Choroid plexus epithelial cell (primary cell): ENCODE measurements at regions not wholly inside any gene's neighbourhood (a gene's known extent, or its start where the extent isn't known, plus 50 kb on each side); places are given as distances from the start of the nearest gene placed in this dataset.

Source experiments
- DNase-seq: peaks from one replicate; pipeline ENCODE4 v3.0.0-alpha.2; 2010; ENCODE audit warnings: low read depth
- H3K4me3 ChIP-seq: 2 replicates; pipeline ENCODE4 v1.5.1; 2011; ENCODE audit warnings: low read depth, mild to moderate bottlenecking, control low read depth, low read length, moderate library complexity
- TF ChIP-seq, protein P1 (sequence below): conservative IDR thresholded peaks from 2 replicates; pipeline ENCODE4 v1.5.1; 2011; ENCODE audit warnings: low read depth, mild to moderate bottlenecking, control low read depth, inconsistent platforms, low read length, moderate library complexity

DNA sequence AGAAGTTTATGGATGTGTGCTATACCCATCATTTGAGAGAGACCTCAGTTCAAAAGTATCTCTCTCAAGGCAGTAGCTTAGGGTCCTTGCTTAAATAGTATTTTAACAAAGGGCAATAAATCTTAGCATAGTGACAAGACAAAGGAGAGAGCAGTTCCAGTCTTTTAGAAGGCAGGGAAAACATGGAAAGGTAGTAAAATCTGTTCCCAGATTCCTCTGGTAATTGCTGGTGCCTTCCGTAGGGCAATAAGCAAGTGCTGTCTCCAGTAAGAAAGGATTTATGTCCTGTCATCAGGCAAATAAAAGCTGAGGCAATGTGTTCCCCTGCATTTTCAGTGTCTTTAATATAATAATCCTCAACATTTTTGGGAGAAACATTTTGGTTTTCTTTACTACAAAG is 149.0 kb upstream of the MPHOSPH6 start:
- DNase-seq, result no peak
- no peak overlapping the region for H3K4me3 ChIP-seq
- TF ChIP-seq, protein P1, sequence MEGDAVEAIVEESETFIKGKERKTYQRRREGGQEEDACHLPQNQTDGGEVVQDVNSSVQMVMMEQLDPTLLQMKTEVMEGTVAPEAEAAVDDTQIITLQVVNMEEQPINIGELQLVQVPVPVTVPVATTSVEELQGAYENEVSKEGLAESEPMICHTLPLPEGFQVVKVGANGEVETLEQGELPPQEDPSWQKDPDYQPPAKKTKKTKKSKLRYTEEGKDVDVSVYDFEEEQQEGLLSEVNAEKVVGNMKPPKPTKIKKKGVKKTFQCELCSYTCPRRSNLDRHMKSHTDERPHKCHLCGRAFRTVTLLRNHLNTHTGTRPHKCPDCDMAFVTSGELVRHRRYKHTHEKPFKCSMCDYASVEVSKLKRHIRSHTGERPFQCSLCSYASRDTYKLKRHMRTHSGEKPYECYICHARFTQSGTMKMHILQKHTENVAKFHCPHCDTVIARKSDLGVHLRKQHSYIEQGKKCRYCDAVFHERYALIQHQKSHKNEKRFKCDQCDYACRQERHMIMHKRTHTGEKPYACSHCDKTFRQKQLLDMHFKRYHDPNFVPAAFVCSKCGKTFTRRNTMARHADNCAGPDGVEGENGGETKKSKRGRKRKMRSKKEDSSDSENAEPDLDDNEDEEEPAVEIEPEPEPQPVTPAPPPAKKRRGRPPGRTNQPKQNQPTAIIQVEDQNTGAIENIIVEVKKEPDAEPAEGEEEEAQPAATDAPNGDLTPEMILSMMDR, result no peak

DNA sequence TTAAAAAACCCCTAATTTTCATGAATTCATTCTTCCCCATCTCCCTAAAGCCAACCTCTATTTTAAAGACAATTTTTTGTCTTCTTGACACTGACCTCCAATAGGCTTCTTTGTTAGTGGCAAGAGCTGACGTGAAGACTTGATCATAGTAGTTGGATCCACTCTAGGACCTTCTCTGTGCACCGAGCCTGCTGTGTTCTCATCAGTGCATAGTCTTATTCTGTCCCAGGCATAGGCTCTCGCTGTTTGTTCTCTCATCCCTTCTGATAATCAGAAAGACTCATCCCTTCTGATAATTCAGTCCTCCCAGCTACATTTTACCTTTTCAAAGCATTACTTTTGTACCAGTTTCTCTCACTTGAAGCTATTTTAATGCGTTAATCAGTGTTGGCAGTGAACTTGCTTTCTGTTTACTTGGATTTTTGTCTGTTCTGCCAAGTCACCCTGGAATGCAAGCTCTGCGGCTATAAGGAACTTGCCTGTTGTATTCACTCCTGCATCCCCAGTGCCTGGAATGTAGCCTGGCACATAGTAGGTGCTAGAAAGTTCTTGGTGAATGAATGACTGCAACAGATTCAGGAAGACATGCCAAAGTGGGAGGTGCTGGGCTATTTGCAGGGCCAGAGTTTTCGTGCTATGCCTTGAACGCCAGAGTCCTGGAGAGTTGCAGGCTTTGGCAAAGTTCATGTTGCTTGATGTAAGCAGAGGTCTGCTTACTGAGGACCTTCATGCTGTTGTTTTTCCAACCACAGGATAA is 147.6 kb upstream of the MPHOSPH6 start:
- TF ChIP-seq, protein P1, result no peak
- DNase-seq, result no peak
- H3K4me3 ChIP-seq, result no peak overlapping the region

DNA sequence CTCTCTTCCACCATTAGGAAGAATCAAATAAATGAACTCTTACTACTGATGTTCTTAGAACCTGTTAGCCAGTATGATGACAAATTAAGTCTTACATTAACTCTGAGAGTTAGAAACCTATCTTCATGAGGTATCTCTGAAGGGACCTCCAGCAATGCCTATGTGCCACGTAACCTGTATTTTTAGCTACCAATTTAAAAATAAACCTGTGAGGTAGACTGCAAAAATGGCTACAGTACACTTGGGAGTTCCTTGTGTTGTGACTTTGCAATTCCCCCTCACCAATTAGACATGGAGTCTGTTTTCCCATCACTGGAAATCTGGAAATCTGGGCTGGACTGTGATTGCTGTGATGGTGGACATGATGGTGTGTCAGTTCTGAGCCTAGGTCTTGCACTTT is 143.7 kb upstream of the MPHOSPH6 start:
- no peak for DNase-seq
- TF ChIP-seq, protein P1, result no peak
- no peak overlapping the region for H3K4me3 ChIP-seq

DNA sequence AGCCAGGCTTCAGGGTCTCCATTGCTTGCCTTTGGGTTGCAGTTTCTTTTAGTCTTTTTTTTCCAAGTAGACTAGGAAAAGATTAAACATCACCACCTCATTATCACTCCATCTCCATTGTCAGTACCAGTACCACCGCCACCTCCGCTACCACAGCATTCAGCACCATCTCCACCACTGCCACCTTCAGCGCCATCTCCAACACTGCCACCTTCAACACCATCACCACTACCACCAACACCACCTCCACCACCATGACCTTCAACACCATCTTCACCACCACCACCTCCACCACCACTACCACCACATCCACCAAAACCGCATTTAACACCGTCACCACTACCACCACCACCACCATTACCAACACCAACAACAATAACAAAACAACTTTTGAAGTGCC is 141.5 kb upstream of the MPHOSPH6 start:
- no peak overlapping the region for H3K4me3 ChIP-seq
- TF ChIP-seq, protein P1, result no peak
- no peak for DNase-seq

DNA sequence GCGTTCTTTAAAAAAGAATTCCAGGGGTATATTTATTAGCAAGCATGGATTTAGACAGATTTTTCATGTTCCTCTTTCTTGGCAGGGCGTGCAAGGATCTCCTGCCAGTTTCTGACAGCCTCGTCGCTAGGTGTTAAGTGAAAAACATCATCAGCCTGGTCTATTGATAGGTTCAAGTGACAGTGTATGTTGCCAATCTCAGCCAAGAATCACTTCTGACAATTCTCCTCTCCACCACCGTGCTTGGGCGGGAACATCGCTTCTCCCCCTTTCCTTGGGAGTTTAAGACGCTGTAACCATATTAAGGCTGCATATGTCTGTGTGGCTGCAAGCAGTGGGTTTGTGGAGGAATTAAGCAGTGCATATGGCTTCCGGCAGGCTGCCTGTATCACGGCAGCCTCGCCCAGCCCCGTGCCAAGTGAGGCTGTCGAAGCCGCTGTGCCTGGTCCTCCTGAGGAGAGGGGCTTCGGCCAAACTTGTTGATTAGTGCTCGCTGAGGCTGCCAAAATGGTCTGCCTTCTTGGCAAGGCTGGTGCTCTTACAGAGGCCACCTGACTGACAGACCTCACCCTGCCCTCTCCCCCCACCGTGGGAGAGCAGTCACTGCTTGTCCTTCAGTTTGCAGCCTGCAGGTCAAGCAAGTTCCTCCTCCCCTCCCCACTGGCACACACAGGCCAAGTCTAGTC is 132.2 kb upstream of the MPHOSPH6 start:
- no peak overlapping the region for H3K4me3 ChIP-seq
- no peak for DNase-seq
- TF ChIP-seq, protein P1, result no peak

DNA sequence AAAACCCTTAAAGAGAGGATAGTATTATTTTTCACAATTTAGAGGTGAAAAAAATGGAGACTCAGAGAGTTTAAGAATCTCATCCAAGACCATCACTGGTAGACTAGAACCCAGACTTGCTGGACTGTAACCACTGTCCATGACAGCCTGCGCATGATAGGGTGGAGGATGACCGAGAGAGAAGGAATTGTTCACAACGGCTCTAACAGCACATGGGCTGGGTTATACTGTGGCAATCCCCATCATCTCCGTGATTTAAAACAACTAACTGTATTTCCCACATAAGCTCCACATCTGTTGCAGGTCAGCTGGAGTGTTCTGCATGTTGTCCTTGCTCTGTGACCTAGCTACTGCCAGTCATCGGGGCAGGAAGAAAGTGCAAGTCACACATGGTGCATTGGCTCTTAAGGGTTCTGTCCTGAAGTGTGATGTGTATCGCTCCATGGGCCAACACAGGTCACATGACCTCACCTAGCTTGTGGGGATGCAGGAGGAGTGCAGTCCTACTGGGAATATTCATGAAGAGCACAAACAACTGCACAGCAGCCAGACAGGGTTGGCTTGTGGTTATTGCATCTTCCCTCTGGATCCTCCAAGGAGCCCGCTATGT is 131.2 kb upstream of the MPHOSPH6 start:
- DNase-seq, result no peak
- H3K4me3 ChIP-seq, result no peak overlapping the region
- TF ChIP-seq, protein P1, result no peak
